Upper lobe of left lung (tissue), 4 donors: ENCODE measurements at regions not wholly inside any gene's neighbourhood (a gene's known extent, or its start where the extent isn't known, plus 50 kb on each side); places are given as distances from the start of the nearest gene placed in this dataset.

Experiments
- CTCF ChIP-seq, 6 experiments: fragments of 450-650 bp in 4 of 6; fragments of 200-600 bp in 2 of 6; sonication (generic) in 2 of 6; IDR thresholded peaks; one replicate each; pipeline ENCODE4 v1.5.1; 2016 to 2019; ENCODE audit warnings: antibody characterized with exemption in 6 of 6
- POLR2A ChIP-seq, 4 donors: fragments of 450-650 bp; IDR thresholded peaks; one replicate each; pipeline ENCODE4 v1.5.1; 2016 to 2017; ENCODE audit warnings: antibody characterized with exemption in 4 of 4, mild to moderate bottlenecking in 2 of 4

GRCh38 chr14:54335569-54336155 is 61.1 kb upstream of the CDKN3 start:
- no peak for TF ChIP-seq POLR2A (IDR thresholded peaks at IDR 0.05)
- no peak for TF ChIP-seq CTCF (IDR thresholded peaks at IDR 0.05)
